ENCODE measurements at regions not wholly inside any gene's neighbourhood (a gene's known extent, or its start where the extent isn't known, plus 50 kb on each side); places are given as distances from the start of the nearest gene placed in this dataset.
"Not testable (repeated sequence)": the region's sequence is repeated elsewhere in the genome, so short reads cannot be mapped to it uniquely, and the experiment has no call there.

DNA sequence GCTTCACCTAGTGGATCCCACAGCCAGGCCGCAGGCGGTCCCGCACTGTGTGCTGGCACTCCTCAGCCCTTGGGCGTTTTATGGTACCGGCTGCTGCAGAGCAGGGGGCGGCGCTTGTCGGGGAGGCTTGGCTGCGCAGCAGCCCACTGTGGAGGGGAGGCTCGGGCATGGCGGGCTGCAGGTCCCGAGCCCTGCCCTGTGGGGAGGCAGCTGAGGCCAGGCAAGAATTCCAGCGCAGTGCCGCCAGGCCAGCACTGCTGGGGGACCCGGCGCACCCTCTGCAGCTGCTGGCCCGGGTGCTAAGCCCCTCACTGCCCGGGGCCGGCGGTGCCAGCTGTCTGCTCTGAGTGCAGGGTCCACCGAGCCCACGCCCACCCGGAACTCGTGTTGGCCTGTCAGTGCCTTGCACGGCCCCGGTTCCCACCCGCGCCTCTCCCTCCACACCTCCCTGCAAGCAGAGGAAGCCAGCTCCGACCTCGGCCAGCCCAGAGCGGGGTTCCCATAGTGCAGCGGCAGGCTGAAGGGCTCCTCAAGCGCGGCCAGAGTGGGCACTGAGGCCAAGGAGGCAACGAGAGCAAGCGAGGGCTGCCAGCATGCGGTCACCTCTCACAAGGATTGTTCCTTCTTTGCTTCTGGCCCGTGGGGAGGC lies 435.0 kb upstream of the ATP10A start:
- peaks cover 5% of the 10 kb centered on the region for H3K4me1 ChIP-seq (ENCODE audit: control insufficient read depth, insufficient read depth, low read length)
- H3K4me3 ChIP-seq (ENCODE audit: low read length): no peak overlapping the region
- H3K9ac ChIP-seq (ENCODE audit: low read length): no peak overlapping the region

GRCh38 chr15:26295336-26296085 lies 432.4 kb upstream of the ATP10A start:
- H3K9ac ChIP-seq (ENCODE audit: low read length): no peak overlapping the region
- no peaks in the 10 kb centered on the region for H3K27me3 ChIP-seq (ENCODE audit: control insufficient read depth, insufficient read depth, low read length)
- no peaks in the 10 kb centered on the region for H3K36me3 ChIP-seq (ENCODE audit: control insufficient read depth, insufficient read depth, low read length)
- H3K4me1 ChIP-seq (ENCODE audit: control insufficient read depth, insufficient read depth, low read length): peaks cover 5% of the 10 kb centered on the region
- H3K4me3 ChIP-seq (ENCODE audit: low read length): no peak overlapping the region
- H3K27ac ChIP-seq (ENCODE audit: low read depth, low read length): no peak overlapping the region

More for the DNA sequence above, 435.0 kb upstream of the ATP10A start:
- Histone ChIP-seq H3K27ac (ENCODE audit: low read depth, low read length) (no peak overlapping the region), H3K36me3 (ENCODE audit: control insufficient read depth, insufficient read depth, low read length) (no peaks in the 10 kb centered on the region), H3K27me3 (ENCODE audit: control insufficient read depth, insufficient read depth, low read length) (no peaks in the 10 kb centered on the region)

DNA sequence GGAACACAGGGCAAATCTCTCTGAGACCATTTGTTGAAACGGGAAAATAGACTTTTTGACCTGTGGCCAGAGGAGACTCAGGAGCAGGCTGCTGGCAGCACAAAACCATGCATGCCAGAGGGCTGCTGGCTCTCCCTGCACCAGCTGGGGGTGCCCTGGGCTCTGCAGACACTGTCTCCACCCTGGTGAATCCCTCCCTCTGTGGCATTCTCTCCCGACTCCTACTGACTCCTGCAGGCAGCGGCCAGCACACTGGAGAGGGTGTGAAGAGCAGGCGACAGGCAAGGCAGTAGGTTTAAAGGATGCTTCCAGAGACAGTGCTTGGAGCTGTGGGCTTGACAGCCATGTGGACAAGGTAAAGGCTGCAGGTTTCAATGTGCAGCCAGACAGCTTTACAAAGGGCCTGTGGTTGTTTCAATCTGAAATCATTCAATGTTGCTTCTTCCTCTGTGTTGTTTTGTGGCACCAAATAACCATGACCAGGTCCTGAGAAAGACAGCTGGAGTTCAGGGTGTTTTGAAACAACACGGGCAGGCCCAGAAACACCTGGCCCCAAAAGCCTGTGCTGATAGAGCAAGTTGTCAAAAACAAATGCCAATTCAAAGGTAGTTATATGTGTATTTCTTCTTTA lies 431.0 kb upstream of the ATP10A start:
- no peak overlapping the region for H3K27ac ChIP-seq (ENCODE audit: low read depth, low read length)
- no peaks in the 10 kb centered on the region for H3K36me3 ChIP-seq (ENCODE audit: control insufficient read depth, insufficient read depth, low read length)
- H3K9ac ChIP-seq (ENCODE audit: low read length): no peak overlapping the region
- no peaks in the 10 kb centered on the region for H3K27me3 ChIP-seq (ENCODE audit: control insufficient read depth, insufficient read depth, low read length)
- H3K4me1 ChIP-seq (ENCODE audit: control insufficient read depth, insufficient read depth, low read length): peaks cover 5% of the 10 kb centered on the region
- H3K4me3 ChIP-seq (ENCODE audit: low read length): no peak overlapping the region

- no peak overlapping the region for H3K4me3 ChIP-seq (ENCODE audit: low read length)
- no peak overlapping the region for H3K9ac ChIP-seq (ENCODE audit: low read length)
- no peaks in the 10 kb centered on the region for H3K36me3 ChIP-seq (ENCODE audit: control insufficient read depth, insufficient read depth, low read length)
- H3K4me1 ChIP-seq (ENCODE audit: control insufficient read depth, insufficient read depth, low read length): no peaks in the 10 kb centered on the region
- H3K27me3 ChIP-seq (ENCODE audit: control insufficient read depth, insufficient read depth, low read length): no peaks in the 10 kb centered on the region
- no peak overlapping the region for H3K27ac ChIP-seq (ENCODE audit: low read depth, low read length)
Observed at GRCh38 chr15:26287381-26287780, 424.3 kb upstream of the ATP10A start.

- H3K36me3 ChIP-seq (ENCODE audit: control insufficient read depth, insufficient read depth, low read length): no peaks in the 10 kb centered on the region
- H3K9ac ChIP-seq (ENCODE audit: low read length): no peak overlapping the region
- no peaks in the 10 kb centered on the region for H3K4me1 ChIP-seq (ENCODE audit: control insufficient read depth, insufficient read depth, low read length)
- no peaks in the 10 kb centered on the region for H3K27me3 ChIP-seq (ENCODE audit: control insufficient read depth, insufficient read depth, low read length)
- H3K27ac ChIP-seq (ENCODE audit: low read depth, low read length): no peak overlapping the region
- no peak overlapping the region for H3K4me3 ChIP-seq (ENCODE audit: low read length)
Observed at GRCh38 chr15:26280281-26280680, 417.2 kb upstream of the ATP10A start.

GRCh38 chr15:26261966-26262365 lies 398.8 kb upstream of the ATP10A start:
- H3K4me1 ChIP-seq (ENCODE audit: control insufficient read depth, insufficient read depth, low read length): no peaks in the 10 kb centered on the region
- H3K9ac ChIP-seq (ENCODE audit: low read length): no peak overlapping the region
- no peak overlapping the region for H3K4me3 ChIP-seq (ENCODE audit: low read length)
- no peaks in the 10 kb centered on the region for H3K36me3 ChIP-seq (ENCODE audit: control insufficient read depth, insufficient read depth, low read length)
- no peaks in the 10 kb centered on the region for H3K27me3 ChIP-seq (ENCODE audit: control insufficient read depth, insufficient read depth, low read length)
- no peak overlapping the region for H3K27ac ChIP-seq (ENCODE audit: low read depth, low read length)

- Histone ChIP-seq H3K27me3 (ENCODE audit: control insufficient read depth, insufficient read depth, low read length) (no peaks in the 10 kb centered on the region), H3K9ac (ENCODE audit: low read length) (no peak overlapping the region), H3K36me3 (ENCODE audit: control insufficient read depth, insufficient read depth, low read length) (no peaks in the 10 kb centered on the region), H3K4me3 (ENCODE audit: low read length) (no peak overlapping the region), H3K4me1 (ENCODE audit: control insufficient read depth, insufficient read depth, low read length) (no peaks in the 10 kb centered on the region), H3K27ac (ENCODE audit: low read depth, low read length) (no peak overlapping the region)
Observed at GRCh38 chr15:26261413-26261812, 398.3 kb upstream of the ATP10A start.

DNA sequence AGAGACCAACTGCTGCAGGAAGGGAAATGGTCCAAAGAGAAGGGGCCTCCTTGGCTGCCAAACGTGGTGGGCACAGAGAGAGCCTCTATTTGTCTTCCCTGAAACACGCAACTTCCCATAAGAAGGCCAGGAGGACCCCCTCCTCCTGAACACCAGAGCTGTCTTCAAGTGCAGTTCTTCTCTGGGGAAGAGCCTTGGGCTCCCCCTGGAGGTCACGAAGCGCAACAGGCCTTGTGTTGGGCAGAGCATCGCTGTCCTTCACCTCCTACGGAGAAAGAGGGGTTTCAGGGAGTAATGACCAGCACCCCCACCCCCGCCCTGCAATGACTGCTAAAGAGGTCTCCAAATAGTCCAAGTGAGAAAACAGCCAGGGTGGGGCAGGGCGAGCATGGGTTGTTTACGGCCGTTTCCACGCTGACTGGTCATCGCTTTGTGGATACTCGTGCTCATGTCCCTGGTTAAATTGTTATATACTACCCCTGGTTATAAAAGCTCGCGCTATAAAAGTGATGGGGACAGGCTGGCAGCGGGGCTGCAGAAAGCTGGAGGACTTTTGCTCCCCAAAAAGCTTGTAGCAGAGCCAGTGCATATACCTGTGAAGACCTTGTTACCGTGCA lies 397.5 kb upstream of the ATP10A start:
- no peak overlapping the region for H3K9ac ChIP-seq (ENCODE audit: low read length)
- no peaks in the 10 kb centered on the region for H3K36me3 ChIP-seq (ENCODE audit: control insufficient read depth, insufficient read depth, low read length)

GRCh38 chr15:26259581-26259980 lies 396.5 kb upstream of the ATP10A start:
- H3K9ac ChIP-seq (ENCODE audit: low read length): no peak overlapping the region
- H3K4me1 ChIP-seq (ENCODE audit: control insufficient read depth, insufficient read depth, low read length): no peaks in the 10 kb centered on the region
- no peaks in the 10 kb centered on the region for H3K36me3 ChIP-seq (ENCODE audit: control insufficient read depth, insufficient read depth, low read length)
- H3K27ac ChIP-seq (ENCODE audit: low read depth, low read length): no peak overlapping the region
- H3K27me3 ChIP-seq (ENCODE audit: control insufficient read depth, insufficient read depth, low read length): no peaks in the 10 kb centered on the region
- H3K4me3 ChIP-seq (ENCODE audit: low read length): no peak overlapping the region

More for the DNA sequence above, 397.5 kb upstream of the ATP10A start:
- Histone ChIP-seq H3K27ac (ENCODE audit: low read depth, low read length) (no peak overlapping the region), H3K4me1 (ENCODE audit: control insufficient read depth, insufficient read depth, low read length) (no peaks in the 10 kb centered on the region), H3K27me3 (ENCODE audit: control insufficient read depth, insufficient read depth, low read length) (no peaks in the 10 kb centered on the region), H3K4me3 (ENCODE audit: low read length) (no peak overlapping the region)

DNA sequence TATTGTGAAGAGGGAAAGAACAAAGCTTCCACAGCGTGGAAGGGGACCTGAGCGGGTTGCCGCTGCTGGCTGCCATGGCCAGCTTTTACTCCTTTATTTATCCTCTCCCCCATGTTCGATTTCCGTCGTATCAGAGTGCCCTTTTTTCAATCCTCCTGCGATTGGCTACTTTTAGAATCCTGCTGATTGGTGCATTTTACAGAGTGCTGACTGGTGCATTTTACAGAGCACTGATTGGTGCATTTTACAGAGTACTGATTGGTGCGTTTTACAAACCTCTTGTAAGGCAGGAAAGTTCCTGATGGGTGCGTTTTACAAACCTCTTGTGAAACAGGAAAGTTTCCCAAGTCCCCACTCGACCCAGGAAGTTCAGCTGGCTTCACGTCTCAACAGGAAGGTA lies 381.7 kb upstream of the ATP10A start:
- not testable (repeated sequence) for H3K4me1 ChIP-seq (ENCODE audit: control insufficient read depth, insufficient read depth, low read length); H3K27ac ChIP-seq (ENCODE audit: low read depth, low read length); H3K4me3 ChIP-seq (ENCODE audit: low read length); H3K36me3 ChIP-seq (ENCODE audit: control insufficient read depth, insufficient read depth, low read length); H3K9ac ChIP-seq (ENCODE audit: low read length); H3K27me3 ChIP-seq (ENCODE audit: control insufficient read depth, insufficient read depth, low read length)

DNA sequence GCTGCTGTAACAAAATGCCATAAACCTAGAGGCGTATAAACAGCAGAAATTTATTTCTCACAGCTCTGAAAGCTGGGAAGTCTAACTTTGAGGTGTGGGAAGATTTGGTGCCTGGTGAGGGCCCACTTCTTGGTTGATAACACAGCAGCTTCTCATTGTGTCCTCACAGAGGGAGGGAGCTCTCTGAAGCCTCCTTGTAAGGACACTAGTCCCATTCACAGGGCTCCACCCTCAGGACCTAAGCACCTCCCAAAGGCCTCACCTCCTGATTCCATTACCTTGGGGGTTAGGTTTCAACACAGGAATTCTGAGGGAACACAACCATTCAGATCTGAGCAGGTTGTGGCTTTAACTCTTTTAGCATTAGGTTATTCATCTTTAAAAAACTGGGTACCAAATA lies 380.3 kb upstream of the ATP10A start:
- Histone ChIP-seq H3K9ac (ENCODE audit: low read length) (no peak overlapping the region), H3K27ac (ENCODE audit: low read depth, low read length) (no peak overlapping the region), H3K27me3 (ENCODE audit: control insufficient read depth, insufficient read depth, low read length) (no peaks in the 10 kb centered on the region), H3K36me3 (ENCODE audit: control insufficient read depth, insufficient read depth, low read length) (no peaks in the 10 kb centered on the region), H3K4me3 (ENCODE audit: low read length) (no peak overlapping the region), H3K4me1 (ENCODE audit: control insufficient read depth, insufficient read depth, low read length) (no peaks in the 10 kb centered on the region)

DNA sequence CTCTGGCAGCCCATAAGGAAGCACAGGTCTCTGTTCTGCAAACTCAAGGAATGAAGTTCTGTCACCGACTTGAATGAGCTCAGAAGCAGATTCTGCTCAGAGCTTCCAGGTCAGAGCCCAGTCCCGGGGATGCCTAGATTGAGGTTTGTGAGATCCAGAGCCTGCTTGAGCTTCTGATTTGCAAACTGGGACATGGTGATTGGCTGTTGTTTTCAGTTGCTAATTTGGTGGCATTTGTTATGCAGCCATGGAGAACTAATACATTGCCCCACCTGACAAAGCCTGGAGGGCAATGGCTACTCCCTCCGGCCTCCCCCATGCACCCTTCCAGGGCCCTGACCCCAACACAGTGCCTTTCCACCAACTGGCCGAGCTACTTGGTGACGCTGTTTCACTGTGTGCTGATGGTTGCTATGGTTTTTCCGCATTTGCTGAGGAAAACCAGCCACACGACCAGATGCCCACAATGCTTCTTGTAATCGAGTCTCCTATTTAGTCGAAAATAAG lies 379.5 kb upstream of the ATP10A start:
- Histone ChIP-seq H3K4me3 (ENCODE audit: low read length) (no peak overlapping the region), H3K36me3 (ENCODE audit: control insufficient read depth, insufficient read depth, low read length) (no peaks in the 10 kb centered on the region), H3K4me1 (ENCODE audit: control insufficient read depth, insufficient read depth, low read length) (no peaks in the 10 kb centered on the region), H3K9ac (ENCODE audit: low read length) (no peak overlapping the region), H3K27ac (ENCODE audit: low read depth, low read length) (no peak overlapping the region), H3K27me3 (ENCODE audit: control insufficient read depth, insufficient read depth, low read length) (no peaks in the 10 kb centered on the region)

Data from rectal smooth muscle tissue (tissue), 1 donor.